ENCODE measurements at regions not wholly inside any gene's neighbourhood (a gene's known extent, or its start where the extent isn't known, plus 50 kb on each side); places are given as distances from the start of the nearest gene placed in this dataset.
"Not testable (repeated sequence)": the region's sequence is repeated elsewhere in the genome, so short reads cannot be mapped to it uniquely, and the experiment has no call there.

DNA sequence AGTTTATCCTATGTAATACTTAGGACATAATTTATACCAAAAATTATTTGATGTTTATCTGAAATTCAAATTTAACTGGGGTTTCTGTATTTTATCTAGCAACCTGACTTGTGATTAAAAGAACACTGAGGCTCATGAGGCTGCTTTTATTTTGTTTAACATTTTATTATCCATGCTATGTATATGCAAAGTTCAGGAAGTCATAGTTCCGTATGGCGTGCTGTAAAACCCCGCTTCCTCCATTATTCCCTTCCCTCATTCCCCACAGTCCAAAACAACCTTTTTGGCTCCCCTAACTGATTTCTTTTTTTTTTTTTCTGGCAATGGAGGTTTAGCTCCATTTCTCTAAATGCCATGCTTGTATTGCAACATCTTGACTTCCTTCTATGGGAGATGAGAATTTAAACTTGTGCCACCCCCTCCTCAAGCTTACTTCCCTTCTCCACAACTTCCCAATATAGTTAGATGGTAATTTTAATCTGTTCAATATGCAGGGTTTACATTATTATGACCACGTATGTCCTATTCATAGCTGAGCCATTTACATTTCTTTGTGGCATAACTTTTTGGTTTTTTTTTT lies 138.0 kb upstream of the DNAH14 start:
- DNase-seq = peak; percentile 51 to 74 (median 73)

GRCh38 chr1:224795591-224795990 lies 133.9 kb upstream of the DNAH14 start:
- DNase-seq = no peak

DNA sequence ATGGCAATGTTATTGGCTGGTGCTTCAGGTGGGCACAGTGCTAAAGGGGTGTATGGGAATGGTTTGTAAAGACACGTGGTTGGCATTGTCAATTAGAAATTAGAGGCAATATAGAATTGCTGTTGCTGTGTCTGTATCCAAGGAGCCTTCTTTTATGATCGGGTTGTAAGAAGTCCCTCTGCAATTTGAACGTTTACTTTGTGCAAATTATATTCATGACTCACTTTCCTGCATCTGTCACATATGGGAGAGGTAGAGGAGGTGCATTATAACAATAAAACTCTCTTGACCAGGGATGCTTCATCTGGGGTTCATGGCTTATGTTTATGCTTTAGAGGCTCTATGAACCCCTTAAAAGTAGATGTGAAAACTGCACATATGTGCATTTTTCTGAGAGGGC lies 130.4 kb upstream of the DNAH14 start:
- DNase-seq = no peak

DNA sequence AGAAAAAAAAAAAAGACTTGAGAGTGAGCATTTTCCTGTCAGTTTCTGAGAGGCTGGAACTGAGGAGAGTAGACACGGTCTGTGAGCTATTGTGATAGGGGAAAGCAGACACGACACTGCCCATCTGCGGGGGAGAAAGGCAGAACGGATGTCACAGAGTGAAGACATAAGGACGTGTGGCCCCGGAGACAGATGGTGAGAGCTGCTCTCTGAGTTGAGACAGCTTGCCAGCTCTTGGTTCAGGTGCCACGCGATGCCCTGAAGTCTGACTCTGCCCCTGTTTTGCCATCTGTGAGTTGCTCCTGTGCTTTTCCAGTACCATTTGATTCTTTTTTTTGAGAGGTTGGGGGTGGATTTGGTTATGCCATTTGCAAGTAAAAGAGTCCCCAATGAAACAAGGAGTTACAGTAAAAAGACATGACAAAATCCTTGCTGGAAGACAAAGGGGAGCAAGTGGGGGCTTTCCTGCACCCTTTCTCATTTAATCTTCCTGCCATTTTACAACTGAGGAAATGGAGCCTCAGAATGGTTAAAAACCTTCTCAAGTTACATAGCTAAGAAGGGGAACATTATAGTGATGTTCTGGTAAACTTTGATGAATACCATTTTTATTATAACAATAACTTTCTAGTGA lies 128.9 kb upstream of the DNAH14 start:
- DNase-seq = no peak

DNA sequence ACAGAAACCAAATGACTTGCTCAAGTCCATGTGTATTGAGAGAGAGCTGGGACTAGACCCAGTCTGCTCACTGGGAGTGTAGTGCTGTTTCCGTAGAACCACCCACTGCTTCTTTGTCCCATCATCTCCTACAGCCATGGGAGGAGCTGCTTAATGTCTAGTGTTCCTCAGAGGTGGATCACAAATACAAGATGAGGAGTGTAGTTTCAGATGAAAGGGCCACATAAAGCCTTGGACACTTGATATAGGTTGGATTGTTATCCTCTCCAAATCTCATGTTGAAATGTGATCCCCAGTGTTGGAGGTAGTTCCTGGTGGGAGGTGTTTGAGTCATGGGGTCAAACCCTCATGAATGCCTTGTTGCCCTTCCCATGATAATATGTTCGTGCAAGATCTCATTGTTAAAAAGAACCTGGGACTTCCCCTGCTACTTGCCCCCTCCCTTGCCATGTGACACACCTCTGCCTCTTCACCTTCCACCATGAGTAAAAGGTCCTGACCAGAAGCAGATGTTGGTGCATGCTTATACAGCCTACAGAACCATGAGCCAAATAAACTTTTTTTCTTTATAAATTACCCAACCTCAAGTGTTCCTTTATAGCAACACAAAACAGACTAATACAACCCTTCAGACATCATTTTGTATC lies 127.5 kb upstream of the DNAH14 start:
- DNase-seq = no peak

DNA sequence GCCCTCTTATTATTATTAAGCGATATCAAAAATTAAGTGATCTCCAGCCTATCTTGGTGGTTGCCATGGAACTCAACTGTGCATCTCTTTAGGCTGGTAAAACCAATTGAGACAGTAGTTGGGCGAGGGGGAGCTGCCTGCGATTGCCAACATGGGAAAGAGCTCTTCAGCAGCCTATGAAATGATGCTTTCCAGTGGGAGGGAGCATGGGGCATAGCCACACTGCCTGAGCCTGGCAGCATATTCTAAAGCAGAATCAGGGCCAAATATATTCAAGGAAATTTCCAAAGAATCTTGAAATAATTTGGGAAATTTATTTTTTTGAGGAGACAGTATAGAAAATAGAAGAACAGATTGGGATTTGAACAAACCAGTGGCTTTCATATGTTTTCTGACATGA lies 126.9 kb upstream of the DNAH14 start:
- no peak for DNase-seq

- DNase-seq = no peak
Measured at GRCh38 chr1:224804220-224804619, 125.3 kb upstream of the DNAH14 start.

DNA sequence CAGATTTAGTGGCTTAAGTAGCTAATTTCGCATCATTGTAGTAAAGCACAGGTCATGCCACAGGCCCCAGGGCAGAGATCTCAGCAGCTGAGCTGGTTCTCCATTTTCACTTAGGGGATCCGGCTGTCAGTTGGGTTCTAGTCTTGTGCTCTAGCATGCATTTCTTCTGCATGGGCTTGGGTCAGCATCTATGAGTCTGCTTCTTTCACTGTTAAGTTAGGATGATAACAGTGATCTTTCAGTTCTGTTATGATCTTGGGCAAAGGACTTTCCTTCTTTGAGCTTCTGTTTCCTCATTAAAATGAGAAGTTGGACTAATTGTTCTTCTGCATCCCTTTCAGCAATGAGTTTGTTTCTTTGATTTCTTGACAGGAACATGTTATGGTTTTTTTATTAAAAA lies 123.6 kb upstream of the DNAH14 start:
- DNase-seq = peak; percentile 7 to 37 (median 19)

GRCh38 chr1:224809137-224809536 lies 120.3 kb upstream of the DNAH14 start:
- DNase-seq = no peak

DNA sequence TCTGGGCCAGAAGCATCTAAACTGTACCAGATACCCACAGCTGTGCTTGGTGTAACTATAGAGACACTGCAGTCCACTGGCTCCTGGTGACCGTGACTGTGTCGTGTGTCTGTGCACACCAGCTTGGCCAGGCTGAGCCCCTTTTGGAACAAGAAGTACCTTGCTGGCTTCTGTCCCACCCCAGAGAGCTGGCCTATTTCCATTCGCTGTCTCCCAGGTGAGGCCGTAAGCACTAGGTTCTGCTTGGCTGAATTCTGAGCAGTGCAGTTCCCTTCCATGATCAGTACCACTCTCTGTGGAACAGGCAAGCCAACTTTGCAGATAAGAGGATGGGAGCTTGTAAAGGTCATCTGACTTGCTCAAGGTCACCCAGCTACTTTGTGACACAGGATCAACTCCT lies 119.9 kb upstream of the DNAH14 start:
- DNase-seq = no peak

- no peak for DNase-seq
Measured at GRCh38 chr1:224811564-224811963, 117.9 kb upstream of the DNAH14 start.

DNA sequence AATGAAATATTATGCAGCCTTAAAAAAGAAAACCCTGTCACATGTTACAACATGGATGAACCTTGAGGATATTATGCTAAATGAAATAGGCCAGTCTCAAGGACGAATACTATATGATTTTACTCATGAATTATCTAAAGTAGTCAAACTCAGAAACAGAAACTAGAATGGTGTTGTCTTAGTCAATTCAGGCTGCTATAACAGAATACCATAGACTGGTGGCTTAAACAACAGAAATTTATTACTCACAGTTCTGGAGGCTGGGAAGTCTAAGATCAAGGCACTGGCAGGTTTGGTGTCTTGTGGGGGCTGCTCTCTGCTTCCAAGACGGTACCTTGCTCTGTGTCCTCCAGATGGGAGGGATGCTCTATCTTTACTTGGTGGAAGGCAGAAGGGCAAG lies 113.8 kb upstream of the DNAH14 start:
- DNase-seq = no peak

DNA sequence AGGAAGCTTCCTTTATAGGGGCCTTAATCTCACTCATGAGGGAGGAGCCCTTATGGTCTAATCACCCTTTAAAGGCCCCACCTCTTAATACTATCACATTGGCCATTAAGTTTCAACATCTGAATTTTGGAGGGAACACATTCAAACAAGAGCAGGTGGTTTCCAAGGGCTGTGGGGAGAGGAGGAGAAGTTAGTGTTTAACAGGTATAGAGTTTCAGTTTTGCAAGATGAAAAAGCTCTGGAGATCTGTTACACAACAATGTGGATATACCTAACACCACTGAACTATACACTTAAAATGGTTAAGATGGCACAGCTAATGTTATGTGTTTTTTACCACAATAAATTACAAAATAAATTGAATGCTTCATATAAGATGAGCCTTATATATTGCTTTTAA lies 113.4 kb upstream of the DNAH14 start:
- no peak for DNase-seq

- DNase-seq = no peak
Measured at GRCh38 chr1:224817382-224817781, 112.1 kb upstream of the DNAH14 start.

DNA sequence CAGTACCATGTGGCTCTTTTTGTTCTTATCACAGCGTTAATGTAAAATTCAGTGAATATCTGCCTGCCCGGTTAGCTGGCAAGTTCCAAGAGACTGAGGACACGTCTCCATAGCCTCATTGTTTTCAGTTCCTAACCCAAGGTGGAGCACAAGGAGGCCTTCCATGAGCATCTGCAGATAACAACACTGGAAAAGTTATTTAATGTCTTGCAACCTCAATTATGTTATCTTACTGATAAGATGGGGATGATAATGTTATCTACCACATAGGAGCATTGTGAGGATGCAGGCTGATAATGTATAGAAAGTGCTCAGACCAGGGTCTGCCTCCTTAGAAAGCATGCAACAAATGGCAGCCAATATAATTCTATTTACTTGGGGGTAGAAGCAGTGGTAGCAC lies 109.6 kb upstream of the DNAH14 start:
- DNase-seq = no peak

DNA sequence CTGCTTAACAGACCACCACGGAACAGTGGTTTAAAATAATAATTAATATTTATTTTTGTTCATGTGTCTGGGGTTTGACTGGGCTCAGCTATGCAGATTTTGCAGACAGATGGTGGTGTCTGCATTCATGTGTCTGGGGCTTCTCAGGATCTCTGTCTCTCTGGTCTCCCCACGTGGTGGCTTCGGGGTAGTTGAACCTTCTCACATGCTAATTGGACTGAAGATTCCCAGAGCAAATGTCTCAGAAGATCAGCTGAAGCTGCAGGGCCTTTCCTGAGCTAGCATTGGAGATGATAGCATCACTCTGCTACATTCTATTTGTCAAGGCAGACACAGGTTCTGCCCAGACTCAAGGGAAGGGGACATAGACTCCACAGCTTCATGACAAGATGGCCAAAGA lies 109.1 kb upstream of the DNAH14 start:
- no peak for DNase-seq

DNA sequence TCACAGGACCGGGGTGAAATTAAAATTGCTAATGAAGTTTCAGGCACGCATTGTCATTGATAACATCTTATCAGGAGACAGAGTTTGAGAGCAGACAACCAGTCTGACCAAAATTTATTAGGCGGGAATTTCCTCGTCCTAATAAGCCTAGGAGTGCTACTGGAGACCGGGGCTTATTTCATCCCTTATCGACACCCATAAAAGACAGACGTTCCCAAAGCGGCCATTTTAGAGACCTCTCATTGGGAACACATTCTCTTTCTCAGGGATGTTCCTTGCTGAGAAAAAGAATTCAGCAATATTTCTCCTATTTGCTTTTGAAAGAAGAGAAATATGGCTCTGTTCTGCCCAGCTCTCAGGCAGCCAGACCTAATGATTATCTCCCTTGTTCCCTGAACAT lies 107.7 kb upstream of the DNAH14 start:
- not testable (repeated sequence) for DNase-seq

- DNase-seq = no peak
Measured at GRCh38 chr1:224825525-224826000, 103.9 kb upstream of the DNAH14 start.

GRCh38 chr1:224828691-224829090 lies 100.8 kb upstream of the DNAH14 start:
- no peak for DNase-seq

DNA sequence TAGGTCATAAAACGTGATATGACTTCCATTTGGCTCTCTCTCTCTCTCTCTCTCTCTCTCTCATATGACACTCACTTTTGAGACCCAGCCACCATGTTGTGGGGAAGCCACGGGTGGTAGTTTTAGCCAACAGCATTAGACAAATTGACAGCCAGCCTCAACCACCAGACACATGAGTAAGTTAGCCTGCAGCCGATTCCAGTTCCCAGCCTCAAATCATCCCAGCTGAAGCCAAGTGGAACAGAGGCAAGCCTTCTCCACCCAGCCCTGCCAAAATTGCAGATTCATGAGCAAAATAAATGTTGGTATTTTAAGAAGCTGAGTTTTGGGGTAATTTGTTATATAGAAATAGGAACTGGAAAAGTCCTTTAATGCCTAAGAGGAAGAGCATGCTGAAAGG lies 98.0 kb upstream of the DNAH14 start:
- no peak for DNase-seq

- DNase-seq = not testable (repeated sequence)
Measured at GRCh38 chr1:224839648-224840300, 89.7 kb upstream of the DNAH14 start.

- not testable (repeated sequence) for DNase-seq
Measured at GRCh38 chr1:224841803-224842202, 87.7 kb upstream of the DNAH14 start.

GRCh38 chr1:224846119-224846907 lies 83.2 kb upstream of the DNAH14 start:
- no peak for DNase-seq
